ENCODE measurements at regions not wholly inside any gene's neighbourhood (a gene's known extent, or its start where the extent isn't known, plus 50 kb on each side); places are given as distances from the start of the nearest gene placed in this dataset.

GRCh38 chr1:82348487-82348886 is 547.8 kb downstream of the ADGRL2 start:
- Histone ChIP-seq H4K20me1 (ENCODE audit: control insufficient read depth, insufficient read depth, low read depth, low read length) (no peaks in the 10 kb centered on the region), H3K79me2 (ENCODE audit: control insufficient read depth, low read length) (no peaks in the 10 kb centered on the region), H3K9me3 (ENCODE audit: control insufficient read depth, insufficient read depth, low read length) (no peaks in the 10 kb centered on the region), H3K9me2 (replicated peaks; ENCODE audit: control insufficient read depth, low read length) (no peaks in the 10 kb centered on the region), H3F3A (ENCODE audit: control insufficient read depth, insufficient read depth) (no peaks in the 10 kb centered on the region), H3K27me3 (ENCODE audit: control insufficient read depth, low read length) (no peaks in the 10 kb centered on the region), H3K4me1 (ENCODE audit: control insufficient read depth, low read length) (no peaks in the 10 kb centered on the region), H3K4me3 (ENCODE audit: low read length) (no peak overlapping the region), H3K27ac (ENCODE audit: low read depth, low read length) (no peak overlapping the region), H3K36me3 (ENCODE audit: control insufficient read depth, low read length) (no peaks in the 10 kb centered on the region), H3K4me2 (ENCODE audit: low read length) (no peak overlapping the region)
- no peak for TF ChIP-seq EZH2phosphoT487 (IDR thresholded peaks at IDR 0.05; ENCODE audit: borderline replicate concordance, low read length)
- no peak for TF ChIP-seq CTCF (IDR thresholded peaks at IDR 0.05; ENCODE audit: low read depth, low read length, poor library complexity, severe bottlenecking)

- no peaks in the 10 kb centered on the region for H3K4me1 ChIP-seq (ENCODE audit: control insufficient read depth, low read length)
- H3K9me2 ChIP-seq (replicated peaks; ENCODE audit: control insufficient read depth, low read length) = no peaks in the 10 kb centered on the region
- no peak overlapping the region for H3K27ac ChIP-seq (ENCODE audit: low read depth, low read length)
- TF ChIP-seq CTCF (IDR thresholded peaks at IDR 0.05; ENCODE audit: low read depth, low read length, poor library complexity, severe bottlenecking) (no peak), EZH2phosphoT487 (IDR thresholded peaks at IDR 0.05; ENCODE audit: borderline replicate concordance, low read length) (no peak)
- no peaks in the 10 kb centered on the region for H3K36me3 ChIP-seq (ENCODE audit: control insufficient read depth, low read length)
- H3K27me3 ChIP-seq (ENCODE audit: control insufficient read depth, low read length) = no peaks in the 10 kb centered on the region
- no peaks in the 10 kb centered on the region for H3K9me3 ChIP-seq (ENCODE audit: control insufficient read depth, insufficient read depth, low read length)
- H3K4me3 ChIP-seq (ENCODE audit: low read length) = no peak overlapping the region
- H3K4me2 ChIP-seq (ENCODE audit: low read length) = no peak overlapping the region
- H3K79me2 ChIP-seq (ENCODE audit: control insufficient read depth, low read length) = no peaks in the 10 kb centered on the region
- no peaks in the 10 kb centered on the region for H3F3A ChIP-seq (ENCODE audit: control insufficient read depth, insufficient read depth)
- no peaks in the 10 kb centered on the region for H4K20me1 ChIP-seq (ENCODE audit: control insufficient read depth, insufficient read depth, low read depth, low read length)
These were observed 545.4 kb downstream of the ADGRL2 start for GRCh38 chr1:82346141-82346540.

- no peak overlapping the region for H3K4me3 ChIP-seq (ENCODE audit: low read length)
- no peaks in the 10 kb centered on the region for H4K20me1 ChIP-seq (ENCODE audit: control insufficient read depth, insufficient read depth, low read depth, low read length)
- no peaks in the 10 kb centered on the region for H3K36me3 ChIP-seq (ENCODE audit: control insufficient read depth, low read length)
- no peak overlapping the region for H3K27ac ChIP-seq (ENCODE audit: low read depth, low read length)
- H3K9me2 ChIP-seq (replicated peaks; ENCODE audit: control insufficient read depth, low read length) = no peaks in the 10 kb centered on the region
- TF ChIP-seq CTCF (IDR thresholded peaks at IDR 0.05; ENCODE audit: low read depth, low read length, poor library complexity, severe bottlenecking) = no peak
- TF ChIP-seq EZH2phosphoT487 (IDR thresholded peaks at IDR 0.05; ENCODE audit: borderline replicate concordance, low read length) = no peak
- H3F3A ChIP-seq (ENCODE audit: control insufficient read depth, insufficient read depth) = no peaks in the 10 kb centered on the region
- H3K4me2 ChIP-seq (ENCODE audit: low read length) = no peak overlapping the region
- H3K79me2 ChIP-seq (ENCODE audit: control insufficient read depth, low read length) = no peaks in the 10 kb centered on the region
- H3K27me3 ChIP-seq (ENCODE audit: control insufficient read depth, low read length) = no peaks in the 10 kb centered on the region
- H3K9me3 ChIP-seq (ENCODE audit: control insufficient read depth, insufficient read depth, low read length) = no peaks in the 10 kb centered on the region
- no peaks in the 10 kb centered on the region for H3K4me1 ChIP-seq (ENCODE audit: control insufficient read depth, low read length)
These were observed 542.6 kb downstream of the ADGRL2 start for GRCh38 chr1:82343381-82343780.

GRCh38 chr1:82337635-82338034 is 536.9 kb downstream of the ADGRL2 start:
- H3K9me2 ChIP-seq (replicated peaks; ENCODE audit: control insufficient read depth, low read length) = no peaks in the 10 kb centered on the region

More at GRCh38 chr1:82337635-82338034, 536.9 kb downstream of the ADGRL2 start:
- no peaks in the 10 kb centered on the region for H3K36me3 ChIP-seq (ENCODE audit: control insufficient read depth, low read length)
- no peak overlapping the region for H3K4me2 ChIP-seq (ENCODE audit: low read length)
- no peaks in the 10 kb centered on the region for H3K4me1 ChIP-seq (ENCODE audit: control insufficient read depth, low read length)
- no peaks in the 10 kb centered on the region for H4K20me1 ChIP-seq (ENCODE audit: control insufficient read depth, insufficient read depth, low read depth, low read length)
- no peaks in the 10 kb centered on the region for H3K79me2 ChIP-seq (ENCODE audit: control insufficient read depth, low read length)
- no peaks in the 10 kb centered on the region for H3K9me3 ChIP-seq (ENCODE audit: control insufficient read depth, insufficient read depth, low read length)
- no peaks in the 10 kb centered on the region for H3F3A ChIP-seq (ENCODE audit: control insufficient read depth, insufficient read depth)
- H3K4me3 ChIP-seq (ENCODE audit: low read length) = no peak overlapping the region
- TF ChIP-seq EZH2phosphoT487 (IDR thresholded peaks at IDR 0.05; ENCODE audit: borderline replicate concordance, low read length) (no peak), CTCF (IDR thresholded peaks at IDR 0.05; ENCODE audit: low read depth, low read length, poor library complexity, severe bottlenecking) (no peak)
- no peaks in the 10 kb centered on the region for H3K27me3 ChIP-seq (ENCODE audit: control insufficient read depth, low read length)
- no peak overlapping the region for H3K27ac ChIP-seq (ENCODE audit: low read depth, low read length)
